Transverse colon (tissue), 4 donors: ENCODE measurements at regions not wholly inside any gene's neighbourhood (a gene's known extent, or its start where the extent isn't known, plus 50 kb on each side); places are given as distances from the start of the nearest gene placed in this dataset.

Experiments used
- DNase-seq: peaks from one replicate; pipeline ENCODE4 v3.0.0-alpha.2; 2019
- H3K27ac ChIP-seq, 4 donors: fragments of 200-600 bp; sonication (generic); 2 replicates each; pipeline ENCODE4 v1.5.1; 2016 to 2018; ENCODE audit warnings: inconsistent platforms in 4 of 4
- H3K27me3 ChIP-seq: fragments of 200-600 bp; sonication (generic); 2 replicates; pipeline ENCODE4 v1.5.1; 2017; ENCODE audit warnings: inconsistent platforms
- H3K36me3 ChIP-seq, 4 donors: fragments of 200-600 bp; sonication (generic); 2 replicates each; pipeline ENCODE4 v1.5.1; 2017 to 2019; ENCODE audit warnings: inconsistent platforms in 4 of 4
- H3K4me1 ChIP-seq, 4 donors: fragments of 200-600 bp; sonication (generic); 2 replicates each; pipeline ENCODE4 v1.5.1; 2017 to 2020; ENCODE audit warnings: inconsistent platforms in 4 of 4
- H3K4me3 ChIP-seq, 4 donors: fragments of 200-600 bp; sonication (generic); 1 replicate in 1 of 4; 2 replicates in 3 of 4; pipeline versions ENCODE4 v1.5.1 to v1.6.1; 2017 to 2019; ENCODE audit warnings: inconsistent platforms in 4 of 4
- H3K9me3 ChIP-seq, 2 donors: fragments of 200-600 bp; sonication (generic); 2 replicates each; pipeline ENCODE4 v1.5.1; 2017 to 2019; ENCODE audit warnings: inconsistent platforms in 2 of 2
- CTCF ChIP-seq, 5 experiments: fragments of 200-600 bp in 3 of 5; fragments of 450-650 bp in 2 of 5; sonication (generic) in 3 of 5; IDR thresholded peaks; 1 replicate in 2 of 5; 2 replicates in 3 of 5; pipeline ENCODE4 v1.5.1; 2016 to 2017; ENCODE audit warnings: antibody characterized with exemption in 5 of 5, inconsistent platforms in 3 of 5, mild to moderate bottlenecking in 2 of 5, moderate library complexity in 1 of 5
- EP300 ChIP-seq: sonication (generic); formaldehyde crosslinking; IDR thresholded peaks from one replicate; pipeline ENCODE4 v1.6.1; 2017; ENCODE audit warnings: antibody characterized with exemption, low read depth
- POLR2A ChIP-seq: fragments of 450-650 bp; IDR thresholded peaks from one replicate; pipeline ENCODE4 v1.6.1; 2016; ENCODE audit warnings: antibody characterized with exemption, mild to moderate bottlenecking, moderate library complexity
- POLR2AphosphoS5 ChIP-seq, 3 donors: sonication (generic); formaldehyde crosslinking; IDR thresholded peaks; one replicate each; pipeline ENCODE4 v1.6.1; 2016; ENCODE audit warnings: antibody characterized with exemption in 3 of 3
- WGBS, 2 donors: methylation state at CpG; one replicate each; pipeline ENCODE4 v1.1.5; 2018; ENCODE audit warnings: low coverage in 1 of 2; 5-methylcytosine and 5-hydroxymethylcytosine counted together
- in situ Hi-C, 4 donors: fragments of 200-750 bp; cut with MboI; loops; one replicate each; pipeline versions ENCODE4 v1.15.0 to v1.15.1; 2017; ENCODE audit warnings: low sequenced_read_pairs in 3 of 4, low pct_ligation_motif_present in 1 of 4, low pct_unique_long_range_greater_than_20kb in 1 of 4
- intact Hi-C: fragments of 100-400 bp; cut with DNase I; formaldehyde crosslinking; loops from one replicate; pipeline ENCODE4 v1.15.1; 2023; ENCODE audit warnings: low total_unique reads

- no peaks in the 10 kb centered on the region for H3K36me3 ChIP-seq
- intact Hi-C loops (no loop called here), in situ Hi-C loops (no loop called here)
- TF ChIP-seq POLR2A: no peak
- no peak for TF ChIP-seq CTCF (IDR thresholded peaks at IDR 0.05)
- TF ChIP-seq POLR2AphosphoS5 (IDR thresholded peaks at IDR 0.05): no peak
- TF ChIP-seq EP300: no peak
- H3K27me3 ChIP-seq: no peaks in the 10 kb centered on the region
- H3K4me1 ChIP-seq: no peaks in the 10 kb centered on the region
- WGBS, 2 donors: 73 to 75% methylated on average over 4 of the region's 4 CpGs
- H3K4me3 ChIP-seq: no peak overlapping the region
- DNase-seq: no peak
- H3K9me3 ChIP-seq: no peaks in the 10 kb centered on the region
- no peak overlapping the region for H3K27ac ChIP-seq
Measured at GRCh38 chr13:107835339-107836018, 379.9 kb downstream of the LIG4 start.

GRCh38 chr13:107834717-107835116 lies 380.6 kb downstream of the LIG4 start:
- Histone ChIP-seq H3K27me3 (no peaks in the 10 kb centered on the region), H3K27ac (no peak overlapping the region), H3K4me3 (no peak overlapping the region), H3K4me1 (no peaks in the 10 kb centered on the region), H3K36me3 (no peaks in the 10 kb centered on the region), H3K9me3 (no peaks in the 10 kb centered on the region)
- 39 to 48% methylated on average over 5 of the region's 5 CpGs for WGBS, 2 donors
- no peak for DNase-seq
- TF ChIP-seq POLR2A (no peak), CTCF (IDR thresholded peaks at IDR 0.05) (no peak), EP300 (no peak), POLR2AphosphoS5 (IDR thresholded peaks at IDR 0.05) (no peak)
- intact Hi-C loops (no loop called here), in situ Hi-C loops (no loop called here)

- no peaks in the 10 kb centered on the region for H3K36me3 ChIP-seq
- DNase-seq: no peak
- WGBS, 2 donors: 61 to 88% methylated on average over 1 of the region's 1 CpG
- intact Hi-C loops: no loop called here
- in situ Hi-C loops: no loop called here
- TF ChIP-seq POLR2AphosphoS5 (IDR thresholded peaks at IDR 0.05) (no peak), CTCF (IDR thresholded peaks at IDR 0.05) (no peak), EP300 (no peak), POLR2A (no peak)
- H3K27ac ChIP-seq: no peak overlapping the region
- no peaks in the 10 kb centered on the region for H3K27me3 ChIP-seq
- H3K4me1 ChIP-seq: no peaks in the 10 kb centered on the region
- H3K9me3 ChIP-seq: no peaks in the 10 kb centered on the region
- H3K4me3 ChIP-seq: no peak overlapping the region
Measured at GRCh38 chr13:107834281-107834680, 381.1 kb downstream of the LIG4 start.

GRCh38 chr13:107832500-107833100 lies 382.7 kb downstream of the LIG4 start:
- no peaks in the 10 kb centered on the region for H3K27me3 ChIP-seq
- no peaks in the 10 kb centered on the region for H3K4me1 ChIP-seq
- no peak overlapping the region for H3K4me3 ChIP-seq
- H3K9me3 ChIP-seq: no peaks in the 10 kb centered on the region
- in situ Hi-C loops (no loop called here), intact Hi-C loops (no loop called here)
- DNase-seq: no peak
- no peaks in the 10 kb centered on the region for H3K36me3 ChIP-seq
- WGBS, 2 donors: 80 to 86% methylated on average over 10 of the region's 10 CpGs
- H3K27ac ChIP-seq: no peak overlapping the region
- TF ChIP-seq EP300 (no peak), POLR2A (no peak), CTCF (IDR thresholded peaks at IDR 0.05) (no peak), POLR2AphosphoS5 (IDR thresholded peaks at IDR 0.05) (no peak)
